Gastroesophageal sphincter (tissue), 4 donors: ENCODE measurements at regions not wholly inside any gene's neighbourhood (a gene's known extent, or its start where the extent isn't known, plus 50 kb on each side); places are given as distances from the start of the nearest gene placed in this dataset.
"Not testable (repeated sequence)": the region's sequence is repeated elsewhere in the genome, so short reads cannot be mapped to it uniquely, and the experiment has no call there.

Experiments used
- ATAC-seq: fragments of 150-250 bp; one replicate; pipeline ENCODE4 v1.9.1; 2016; ENCODE audit warnings: mild to moderate bottlenecking, moderate library complexity
- H3K27ac ChIP-seq, 4 donors: fragments of 200-600 bp; sonication (generic) in 3 of 4; 1 replicate in 3 of 4; 2 replicates in 1 of 4; pipeline ENCODE4 v1.5.1; 2016 to 2019
- H3K27me3 ChIP-seq: fragments of 200-600 bp; sonication (generic); one replicate; pipeline ENCODE4 v1.5.1; 2019
- H3K36me3 ChIP-seq, 2 donors: fragments of 200-600 bp; sonication (generic); one replicate each; pipeline ENCODE4 v1.5.1; 2019; ENCODE audit warnings: control low read depth in 1 of 2
- H3K4me1 ChIP-seq, 3 donors: fragments of 200-600 bp; sonication (generic); 1 replicate in 2 of 3; 2 replicates in 1 of 3; pipeline ENCODE4 v1.5.1; 2016 to 2019; ENCODE audit warnings: control low read depth in 2 of 3
- H3K4me3 ChIP-seq, 2 donors: fragments of 200-600 bp; sonication (generic); one replicate each; pipeline ENCODE4 v1.5.1; 2019; ENCODE audit warnings: mild to moderate bottlenecking in 1 of 2, moderate library complexity in 1 of 2
- H3K9me3 ChIP-seq, 3 donors: fragments of 200-600 bp; sonication (generic); one replicate each; pipeline ENCODE4 v1.5.1; 2017 to 2019; ENCODE audit warnings: control low read depth in 2 of 3
- EP300 ChIP-seq: sonication (generic); formaldehyde crosslinking; IDR thresholded peaks from one replicate; pipeline ENCODE4 v1.6.1; 2017; ENCODE audit warnings: antibody characterized with exemption, mild to moderate bottlenecking
- POLR2A ChIP-seq, 2 donors: fragments of 450-650 bp; IDR thresholded peaks; one replicate each; pipeline ENCODE4 v1.6.1; 2017; ENCODE audit warnings: antibody characterized with exemption in 2 of 2, mild to moderate bottlenecking in 2 of 2, moderate library complexity in 1 of 2
- POLR2AphosphoS5 ChIP-seq: sonication (generic); formaldehyde crosslinking; IDR thresholded peaks from one replicate; pipeline ENCODE4 v1.6.1; 2017; ENCODE audit warnings: antibody characterized with exemption
- WGBS, 2 donors: methylation state at CpG; one replicate each; pipeline ENCODE4 v1.1.5; 2018; ENCODE audit warnings: low coverage in 1 of 2; 5-methylcytosine and 5-hydroxymethylcytosine counted together
- TF ChIP-seq, protein P1 (sequence below), 4 experiments: fragments of 200-600 bp in 2 of 4; fragments of 450-650 bp in 2 of 4; sonication (generic) in 1 of 4; IDR thresholded peaks; one replicate each; pipeline ENCODE4 v1.5.1; 2017 to 2019; ENCODE audit warnings: antibody characterized with exemption in 4 of 4, mild to moderate bottlenecking in 2 of 4, moderate library complexity in 2 of 4

DNA sequence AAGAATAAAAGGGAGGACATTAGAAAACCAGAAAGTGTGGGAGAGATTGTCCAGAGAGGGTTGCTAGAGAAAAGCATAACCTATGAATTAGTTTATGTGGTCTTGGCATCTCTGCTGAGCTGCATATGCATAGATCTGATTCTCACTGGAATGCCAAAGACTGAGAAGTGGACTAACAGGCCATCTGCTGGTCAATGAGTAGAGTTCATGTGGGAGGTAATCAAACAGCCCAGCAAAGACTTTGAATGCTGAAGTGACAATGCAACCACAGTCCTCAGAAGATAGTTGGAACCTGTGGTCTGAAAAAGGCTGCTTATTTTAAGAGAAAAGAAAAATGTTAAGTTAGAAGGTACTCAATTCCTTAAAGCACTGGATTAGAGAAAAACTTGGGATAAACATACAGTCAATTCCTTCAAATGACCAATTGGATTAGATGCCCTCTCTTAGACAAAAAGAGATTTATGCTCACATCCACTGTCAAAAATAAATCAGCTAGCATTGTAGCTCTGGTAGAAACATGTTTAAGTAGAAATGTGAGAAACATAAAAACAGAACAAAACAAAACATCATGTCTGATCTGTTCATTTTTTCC is 382.8 kb downstream of the AMY1C start:
- H3K9me3 ChIP-seq = no peaks in the 10 kb centered on the region
- H3K27me3 ChIP-seq = no peaks in the 10 kb centered on the region
- TF ChIP-seq EP300 = no peak
- TF ChIP-seq, protein P1, sequence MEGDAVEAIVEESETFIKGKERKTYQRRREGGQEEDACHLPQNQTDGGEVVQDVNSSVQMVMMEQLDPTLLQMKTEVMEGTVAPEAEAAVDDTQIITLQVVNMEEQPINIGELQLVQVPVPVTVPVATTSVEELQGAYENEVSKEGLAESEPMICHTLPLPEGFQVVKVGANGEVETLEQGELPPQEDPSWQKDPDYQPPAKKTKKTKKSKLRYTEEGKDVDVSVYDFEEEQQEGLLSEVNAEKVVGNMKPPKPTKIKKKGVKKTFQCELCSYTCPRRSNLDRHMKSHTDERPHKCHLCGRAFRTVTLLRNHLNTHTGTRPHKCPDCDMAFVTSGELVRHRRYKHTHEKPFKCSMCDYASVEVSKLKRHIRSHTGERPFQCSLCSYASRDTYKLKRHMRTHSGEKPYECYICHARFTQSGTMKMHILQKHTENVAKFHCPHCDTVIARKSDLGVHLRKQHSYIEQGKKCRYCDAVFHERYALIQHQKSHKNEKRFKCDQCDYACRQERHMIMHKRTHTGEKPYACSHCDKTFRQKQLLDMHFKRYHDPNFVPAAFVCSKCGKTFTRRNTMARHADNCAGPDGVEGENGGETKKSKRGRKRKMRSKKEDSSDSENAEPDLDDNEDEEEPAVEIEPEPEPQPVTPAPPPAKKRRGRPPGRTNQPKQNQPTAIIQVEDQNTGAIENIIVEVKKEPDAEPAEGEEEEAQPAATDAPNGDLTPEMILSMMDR (IDR thresholded peaks at IDR 0.05) = no peak
- no peak for TF ChIP-seq POLR2A (IDR thresholded peaks at IDR 0.05)
- no peaks in the 10 kb centered on the region for H3K4me1 ChIP-seq
- no peak for ATAC-seq
- H3K36me3 ChIP-seq = no peaks in the 10 kb centered on the region
- H3K27ac ChIP-seq = no peak overlapping the region
- H3K4me3 ChIP-seq = no peak overlapping the region

DNA sequence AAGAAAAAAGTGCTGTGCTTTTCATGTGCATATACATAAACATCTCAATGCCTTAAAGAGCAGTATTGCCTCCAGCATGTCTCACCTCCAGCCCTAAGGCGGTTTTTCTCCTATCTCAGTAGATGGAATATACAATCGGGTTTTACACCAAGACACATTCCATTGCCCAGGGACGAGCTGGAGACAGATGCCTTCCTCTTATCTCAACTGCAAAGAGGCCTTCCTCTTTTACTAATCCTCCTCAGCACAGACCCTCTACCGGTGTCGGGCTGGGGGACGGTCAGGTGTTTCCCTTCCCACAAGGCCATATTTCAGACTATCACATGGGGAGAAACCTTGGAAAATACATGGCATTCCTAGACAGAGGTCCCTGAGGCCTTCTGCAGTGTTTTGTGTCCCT is 385.3 kb downstream of the AMY1C start:
- H3K9me3 ChIP-seq, H3K27me3 ChIP-seq, H3K27ac ChIP-seq, H3K36me3 ChIP-seq, ATAC-seq, H3K4me1 ChIP-seq, H3K4me3 ChIP-seq: not testable (repeated sequence)
- 75 to 100% methylated on average over 3 to 6 of the region's 6 CpGs for WGBS, 2 donors

DNA sequence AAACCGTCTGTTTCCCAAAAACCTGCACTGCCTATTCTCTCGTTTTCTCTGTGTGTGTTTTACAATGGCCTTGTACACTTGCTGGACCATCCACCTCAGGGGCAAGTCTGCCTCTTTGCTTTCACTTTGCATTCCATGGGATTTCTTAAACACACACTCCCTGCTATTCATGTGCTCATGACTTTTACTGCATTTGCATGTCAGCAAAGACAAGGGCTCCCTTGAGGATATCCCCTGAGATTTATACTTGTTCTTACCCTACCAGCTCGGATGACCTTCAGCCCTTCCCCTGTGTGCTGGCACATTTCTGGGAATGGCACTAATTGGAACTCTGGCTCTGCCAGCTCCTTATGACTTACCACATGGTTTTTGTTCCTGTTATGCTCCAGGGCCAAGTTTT is 386.9 kb downstream of the AMY1C start:
- Histone ChIP-seq H3K36me3 (no peaks in the 10 kb centered on the region), H3K27me3 (no peaks in the 10 kb centered on the region), H3K4me1 (no peaks in the 10 kb centered on the region), H3K9me3 (no peaks in the 10 kb centered on the region), H3K4me3 (no peak overlapping the region), H3K27ac (no peak overlapping the region)
- TF ChIP-seq POLR2A (IDR thresholded peaks at IDR 0.05) (no peak), EP300 (no peak), POLR2AphosphoS5 (no peak)
- TF ChIP-seq, protein P1 (IDR thresholded peaks at IDR 0.05) = no peak
- ATAC-seq = no peak
- WGBS, 2 donors = 73 to 74% methylated on average over 1 to 3 of the region's 3 CpGs

GRCh38 chr1:104156738-104157137 is 407.0 kb downstream of the AMY1C start:
- H3K4me1 ChIP-seq = no peaks in the 10 kb centered on the region
- TF ChIP-seq EP300 (no peak), POLR2AphosphoS5 (no peak), POLR2A (IDR thresholded peaks at IDR 0.05) (no peak)
- TF ChIP-seq, protein P1 (IDR thresholded peaks at IDR 0.05) = no peak
- no peak overlapping the region for H3K4me3 ChIP-seq
- peaks cover 0 to 11% (median 0%) of the 10 kb centered on the region in 3 donors for H3K9me3 ChIP-seq
- no peaks in the 10 kb centered on the region for H3K36me3 ChIP-seq
- ATAC-seq = no peak
- H3K27ac ChIP-seq = no peak overlapping the region
- no peaks in the 10 kb centered on the region for H3K27me3 ChIP-seq
- WGBS, 2 donors = 64 to 76% methylated on average over 4 of the region's 4 CpGs

GRCh38 chr1:104163912-104164476 is 414.3 kb downstream of the AMY1C start:
- Histone ChIP-seq H3K4me3 (no peak overlapping the region), H3K36me3 (no peaks in the 10 kb centered on the region), H3K4me1 (no peaks in the 10 kb centered on the region), H3K9me3 (no peaks in the 10 kb centered on the region), H3K27me3 (no peaks in the 10 kb centered on the region), H3K27ac (no peak overlapping the region)
- no peak for TF ChIP-seq POLR2A (IDR thresholded peaks at IDR 0.05)
- no peak for TF ChIP-seq POLR2AphosphoS5
- TF ChIP-seq, protein P1 (IDR thresholded peaks at IDR 0.05) = no peak
- no peak for TF ChIP-seq EP300
- 78 to 81% methylated on average over 3 of the region's 3 CpGs for WGBS, 2 donors
- ATAC-seq = no peak
